Smooth muscle cell (in vitro differentiated cells): ENCODE measurements at regions not wholly inside any gene's neighbourhood (a gene's known extent, or its start where the extent isn't known, plus 50 kb on each side); places are given as distances from the start of the nearest gene placed in this dataset.

Experiments used
- DNase-seq: peaks from one replicate; lab custom pipeline; 2025; ENCODE audit not compliant: unreplicated experiment; lab: John Stamatoyannopoulos, UW
- H2AFZ ChIP-seq: fragments of 200-600 bp; sonication (generic); 2 replicates; pipeline ENCODE4 v1.6.0; 2016; ENCODE audit warnings: antibody characterized with exemption, low read depth, mild to moderate bottlenecking
- H3F3A ChIP-seq: fragments of 200-600 bp; sonication (generic); 2 replicates; pipeline ENCODE4 v1.6.0; 2017; ENCODE audit warnings: antibody characterized with exemption, low read depth
- H3K27ac ChIP-seq: fragments of 200-600 bp; sonication (generic); 2 replicates; pipeline ENCODE4 v1.5.1; 2016; ENCODE audit warnings: low read depth, mild to moderate bottlenecking
- H3K27me3 ChIP-seq: fragments of 200-600 bp; sonication (generic); 2 replicates; pipeline ENCODE4 v1.6.1; 2016; ENCODE audit warnings: low read depth, mild to moderate bottlenecking
- H3K36me3 ChIP-seq: fragments of 200-600 bp; sonication (generic); 2 replicates; pipeline ENCODE4 v1.5.1; 2016; ENCODE audit warnings: low read depth
- H3K4me1 ChIP-seq: fragments of 200-600 bp; sonication (generic); 2 replicates; pipeline ENCODE4 v1.5.1; 2016; ENCODE audit warnings: low read depth
- H3K4me2 ChIP-seq: fragments of 200-600 bp; sonication (generic); 2 replicates; pipeline ENCODE4 v1.6.0; 2016; ENCODE audit warnings: mild to moderate bottlenecking
- H3K4me3 ChIP-seq: fragments of 200-600 bp; sonication (generic); 2 replicates; pipeline ENCODE4 v1.5.1; 2016; ENCODE audit warnings: mild to moderate bottlenecking
- H3K79me2 ChIP-seq: fragments of 200-600 bp; sonication (generic); 2 replicates; pipeline ENCODE4 v1.6.0; 2016; ENCODE audit warnings: low read depth, mild to moderate bottlenecking
- H3K9ac ChIP-seq: fragments of 200-600 bp; sonication (generic); 2 replicates; pipeline ENCODE4 v1.6.0; 2016; ENCODE audit warnings: low read depth
- H3K9me3 ChIP-seq: fragments of 200-600 bp; sonication (generic); replicated peaks from 2 replicates; pipeline ENCODE4 v1.5.1; 2016; ENCODE audit warnings: low read depth
- H4K20me1 ChIP-seq: fragments of 200-600 bp; sonication (generic); 2 replicates; pipeline ENCODE4 v1.6.0; 2016; ENCODE audit warnings: low read depth
- CTCF ChIP-seq: fragments of 200-600 bp; sonication (generic); IDR thresholded peaks from 2 replicates; pipeline ENCODE4 v1.5.1; 2017; ENCODE audit warnings: borderline replicate concordance, mild to moderate bottlenecking, antibody characterized with exemption; ENCODE audit not compliant: insufficient read depth, poor library complexity, severe bottlenecking
- WGBS: methylation state at CpG from one replicate; pipeline ENCODE4 v1.1.7; 2016; ENCODE audit warnings: low lambda C conversion rate; 5-methylcytosine and 5-hydroxymethylcytosine counted together

GRCh38 chr18:22791310-22791610, 141.9 kb upstream of the RBBP8 start:
- 94% methylated on average over 2 of the region's 2 CpGs for WGBS
- Histone ChIP-seq H3K79me2 (no peaks in the 10 kb centered on the region), H2AFZ (no peak overlapping the region), H3K36me3 (no peaks in the 10 kb centered on the region), H3K9ac (no peak overlapping the region), H4K20me1 (no peaks in the 10 kb centered on the region), H3K27me3 (no peaks in the 10 kb centered on the region), H3K4me1 (no peaks in the 10 kb centered on the region), H3K9me3 (no peaks in the 10 kb centered on the region), H3K4me3 (no peak overlapping the region), H3F3A (no peaks in the 10 kb centered on the region), H3K27ac (no peak overlapping the region), H3K4me2 (no peak overlapping the region)
- DNase-seq = no peak
- TF ChIP-seq CTCF = no peak

DNA sequence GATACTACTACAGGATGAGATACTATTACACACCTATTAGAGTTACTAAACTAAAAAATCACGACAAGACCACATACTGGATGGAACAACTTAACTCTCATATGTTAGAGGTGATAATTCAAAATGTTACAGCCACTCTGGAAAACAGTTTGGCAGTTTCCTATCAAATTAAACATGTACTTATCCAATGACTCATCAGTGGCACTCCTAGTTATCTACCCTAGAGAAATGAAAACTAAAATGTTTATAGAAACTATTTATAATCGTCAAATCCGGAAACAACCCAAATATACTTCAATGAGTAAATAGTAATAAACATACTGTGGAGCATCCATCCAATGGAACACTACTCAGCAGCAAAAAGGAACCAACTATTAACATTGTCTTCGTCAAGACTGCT, 137.0 kb upstream of the RBBP8 start:
- no peaks in the 10 kb centered on the region for H3K36me3 ChIP-seq
- H2AFZ ChIP-seq = no peak overlapping the region
- no peak overlapping the region for H3K4me3 ChIP-seq
- H3K4me2 ChIP-seq = no peak overlapping the region
- H3K27ac ChIP-seq = no peak overlapping the region
- H3K27me3 ChIP-seq = no peaks in the 10 kb centered on the region
- no peaks in the 10 kb centered on the region for H3K9me3 ChIP-seq
- 91% methylated on average over 4 of the region's 4 CpGs for WGBS
- no peaks in the 10 kb centered on the region for H3K79me2 ChIP-seq
- no peaks in the 10 kb centered on the region for H4K20me1 ChIP-seq
- H3F3A ChIP-seq = no peaks in the 10 kb centered on the region
- no peak for TF ChIP-seq CTCF
- DNase-seq = no peak
- H3K9ac ChIP-seq = no peak overlapping the region
- H3K4me1 ChIP-seq = peaks cover 4% of the 10 kb centered on the region

DNA sequence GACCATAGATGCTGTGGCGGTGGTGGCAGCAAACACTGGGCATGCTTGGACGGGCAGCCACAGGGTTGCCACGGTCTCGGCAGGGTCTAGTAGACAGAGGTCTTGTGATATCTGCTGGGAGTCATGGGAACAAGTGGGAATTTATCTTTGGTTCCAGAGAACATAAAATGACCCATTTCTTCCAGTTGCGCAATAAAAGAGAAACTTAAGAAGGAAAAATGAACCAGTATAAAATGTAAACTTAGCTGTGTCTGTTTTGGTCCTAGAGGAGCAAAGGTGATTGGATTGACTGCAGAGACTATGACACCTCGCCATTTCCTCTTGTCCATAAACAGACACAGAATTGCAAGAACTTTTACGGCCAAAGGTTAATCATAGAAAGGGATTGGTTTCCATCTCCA, 132.6 kb upstream of the RBBP8 start:
- Histone ChIP-seq H3K4me1 (peaks cover 4% of the 10 kb centered on the region), H3K36me3 (no peaks in the 10 kb centered on the region), H3K79me2 (no peaks in the 10 kb centered on the region), H3K27me3 (no peaks in the 10 kb centered on the region), H3K27ac (no peak overlapping the region), H3K9ac (no peak overlapping the region), H3K4me2 (no peak overlapping the region), H3F3A (no peaks in the 10 kb centered on the region), H4K20me1 (no peaks in the 10 kb centered on the region), H3K9me3 (no peaks in the 10 kb centered on the region), H2AFZ (no peak overlapping the region), H3K4me3 (no peak overlapping the region)
- no peak for TF ChIP-seq CTCF
- no peak for DNase-seq
- WGBS = 89% methylated on average over 7 of the region's 7 CpGs

DNA sequence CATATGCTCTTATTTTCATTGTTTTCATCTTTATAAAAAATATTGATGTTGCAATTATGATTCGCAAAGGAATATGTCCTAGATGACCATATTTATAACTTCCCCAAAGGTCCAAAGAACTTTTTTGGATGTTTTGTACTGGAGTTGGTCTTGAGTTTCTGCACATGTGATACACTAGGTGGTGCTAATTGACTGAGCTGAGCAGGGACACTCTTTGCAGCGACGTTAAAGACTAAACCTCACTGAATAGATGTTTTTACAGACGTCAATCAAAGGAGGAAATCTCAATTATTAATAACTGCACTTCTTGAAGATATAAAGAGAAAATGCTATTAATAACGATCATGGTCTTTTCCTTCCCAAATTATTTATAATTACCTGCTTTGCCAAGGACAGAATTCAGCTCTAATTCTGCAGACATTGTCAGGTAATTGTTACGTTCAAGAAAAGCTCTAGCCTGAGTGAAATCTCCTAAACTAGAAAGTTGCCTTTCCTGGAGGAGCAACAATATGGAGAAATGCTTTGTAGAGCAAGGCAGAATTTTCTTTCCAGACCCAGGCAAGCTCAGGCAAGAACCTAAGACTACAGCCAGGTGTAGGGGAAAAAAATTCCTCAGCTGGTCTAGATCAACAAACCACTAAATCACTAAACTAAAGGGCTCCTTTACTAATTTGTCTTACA, 119.3 kb upstream of the RBBP8 start:
- H4K20me1 ChIP-seq = no peaks in the 10 kb centered on the region
- H3K4me1 ChIP-seq = peaks cover 4% of the 10 kb centered on the region
- no peaks in the 10 kb centered on the region for H3K79me2 ChIP-seq
- peak overlapping the region; percentile 27 for H3K4me2 ChIP-seq
- TF ChIP-seq CTCF = peak; percentile 39
- 22% methylated on average over 6 of the region's 6 CpGs for WGBS
- no peak overlapping the region for H3K4me3 ChIP-seq
- H3K9me3 ChIP-seq = no peaks in the 10 kb centered on the region
- no peaks in the 10 kb centered on the region for H3K27me3 ChIP-seq
- H3K36me3 ChIP-seq = no peaks in the 10 kb centered on the region
- H3K27ac ChIP-seq = no peak overlapping the region
- no peak overlapping the region for H2AFZ ChIP-seq
- H3F3A ChIP-seq = no peaks in the 10 kb centered on the region
- H3K9ac ChIP-seq = no peak overlapping the region
- DNase-seq = no peak
